ENCODE measurements at regions not wholly inside any gene's neighbourhood (a gene's known extent, or its start where the extent isn't known, plus 50 kb on each side); places are given as distances from the start of the nearest gene placed in this dataset.

- no peak for DNase-seq (ENCODE audit: extremely low read depth, insufficient read length)
- Histone ChIP-seq H3K27me3 (replicated peaks; ENCODE audit: control insufficient read depth, insufficient read depth, low read length) (no peaks in the 10 kb centered on the region), H3K36me3 (ENCODE audit: control insufficient read depth, insufficient read depth, low read length) (no peaks in the 10 kb centered on the region), H3K4me3 (replicated peaks; ENCODE audit: low read depth, low read length) (no peak overlapping the region)
- TF ChIP-seq CTCF (IDR thresholded peaks at IDR 0.05; ENCODE audit: insufficient read depth, low read length, poor library complexity, severe bottlenecking): no peak
Observed at GRCh38 chr4:179268791-179269190, 1826.6 kb upstream of the AGA start.

- DNase-seq (ENCODE audit: extremely low read depth, insufficient read length): no peak
- TF ChIP-seq CTCF (IDR thresholded peaks at IDR 0.05; ENCODE audit: insufficient read depth, low read length, poor library complexity, severe bottlenecking): no peak
- no peak overlapping the region for H3K4me3 ChIP-seq (replicated peaks; ENCODE audit: low read depth, low read length)
- H3K27me3 ChIP-seq (replicated peaks; ENCODE audit: control insufficient read depth, insufficient read depth, low read length): no peaks in the 10 kb centered on the region
- no peaks in the 10 kb centered on the region for H3K36me3 ChIP-seq (ENCODE audit: control insufficient read depth, insufficient read depth, low read length)
Observed at GRCh38 chr4:179272282-179272681, 1830.0 kb upstream of the AGA start.

GRCh38 chr4:179278647-179279046 lies 1836.4 kb upstream of the AGA start:
- Histone ChIP-seq H3K27me3 (replicated peaks; ENCODE audit: control insufficient read depth, insufficient read depth, low read length) (no peaks in the 10 kb centered on the region), H3K4me3 (replicated peaks; ENCODE audit: low read depth, low read length) (no peak overlapping the region), H3K36me3 (ENCODE audit: control insufficient read depth, insufficient read depth, low read length) (no peaks in the 10 kb centered on the region)
- DNase-seq (ENCODE audit: extremely low read depth, insufficient read length): no peak
- TF ChIP-seq CTCF (IDR thresholded peaks at IDR 0.05; ENCODE audit: insufficient read depth, low read length, poor library complexity, severe bottlenecking): no peak

- no peaks in the 10 kb centered on the region for H3K36me3 ChIP-seq (ENCODE audit: control insufficient read depth, insufficient read depth, low read length)
- H3K27me3 ChIP-seq (replicated peaks; ENCODE audit: control insufficient read depth, insufficient read depth, low read length): no peaks in the 10 kb centered on the region
- DNase-seq (ENCODE audit: extremely low read depth, insufficient read length): no peak
- TF ChIP-seq CTCF (IDR thresholded peaks at IDR 0.05; ENCODE audit: insufficient read depth, low read length, poor library complexity, severe bottlenecking): no peak
- H3K4me3 ChIP-seq (replicated peaks; ENCODE audit: low read depth, low read length): no peak overlapping the region
Observed at GRCh38 chr4:179285696-179286095, 1843.5 kb upstream of the AGA start.

- H3K27me3 ChIP-seq (replicated peaks; ENCODE audit: control insufficient read depth, insufficient read depth, low read length): no peaks in the 10 kb centered on the region
- no peaks in the 10 kb centered on the region for H3K36me3 ChIP-seq (ENCODE audit: control insufficient read depth, insufficient read depth, low read length)
- DNase-seq (ENCODE audit: extremely low read depth, insufficient read length): no peak
- H3K4me3 ChIP-seq (replicated peaks; ENCODE audit: low read depth, low read length): no peak overlapping the region
- TF ChIP-seq CTCF (IDR thresholded peaks at IDR 0.05; ENCODE audit: insufficient read depth, low read length, poor library complexity, severe bottlenecking): no peak
Observed at GRCh38 chr4:179291657-179292056, 1849.4 kb upstream of the AGA start.

GRCh38 chr4:179292468-179292867 lies 1850.2 kb upstream of the AGA start:
- DNase-seq (ENCODE audit: extremely low read depth, insufficient read length): no peak
- Histone ChIP-seq H3K27me3 (replicated peaks; ENCODE audit: control insufficient read depth, insufficient read depth, low read length) (no peaks in the 10 kb centered on the region), H3K4me3 (replicated peaks; ENCODE audit: low read depth, low read length) (no peak overlapping the region), H3K36me3 (ENCODE audit: control insufficient read depth, insufficient read depth, low read length) (no peaks in the 10 kb centered on the region)
- no peak for TF ChIP-seq CTCF (IDR thresholded peaks at IDR 0.05; ENCODE audit: insufficient read depth, low read length, poor library complexity, severe bottlenecking)
